HG02884 (cell line): ENCODE measurements at regions not wholly inside any gene's neighbourhood (a gene's known extent, or its start where the extent isn't known, plus 50 kb on each side); places are given as distances from the start of the nearest gene placed in this dataset.
"Not testable (repeated sequence)": the region's sequence is repeated elsewhere in the genome, so short reads cannot be mapped to it uniquely, and the experiment has no call there.

ENCODE experiments used
- ATAC-seq: cut with Tn5 transposase; IDR thresholded peaks from one replicate; pipeline ENCODE4 v1.9.1; 2021; ENCODE audit warnings: mild to moderate bottlenecking, moderate library complexity; ENCODE audit not compliant: unreplicated experiment

GRCh38 chr22:48423481-48423911, 1404.2 kb downstream of the BRD1 start:
- ATAC-seq = no peak

- no peak for ATAC-seq
Measured at GRCh38 chr22:48422900-48423480, 1404.7 kb downstream of the BRD1 start.

GRCh38 chr22:48418831-48419230, 1408.8 kb downstream of the BRD1 start:
- no peak for ATAC-seq

- no peak for ATAC-seq
Measured at GRCh38 chr22:48417225-48418070, 1410.2 kb downstream of the BRD1 start.

DNA sequence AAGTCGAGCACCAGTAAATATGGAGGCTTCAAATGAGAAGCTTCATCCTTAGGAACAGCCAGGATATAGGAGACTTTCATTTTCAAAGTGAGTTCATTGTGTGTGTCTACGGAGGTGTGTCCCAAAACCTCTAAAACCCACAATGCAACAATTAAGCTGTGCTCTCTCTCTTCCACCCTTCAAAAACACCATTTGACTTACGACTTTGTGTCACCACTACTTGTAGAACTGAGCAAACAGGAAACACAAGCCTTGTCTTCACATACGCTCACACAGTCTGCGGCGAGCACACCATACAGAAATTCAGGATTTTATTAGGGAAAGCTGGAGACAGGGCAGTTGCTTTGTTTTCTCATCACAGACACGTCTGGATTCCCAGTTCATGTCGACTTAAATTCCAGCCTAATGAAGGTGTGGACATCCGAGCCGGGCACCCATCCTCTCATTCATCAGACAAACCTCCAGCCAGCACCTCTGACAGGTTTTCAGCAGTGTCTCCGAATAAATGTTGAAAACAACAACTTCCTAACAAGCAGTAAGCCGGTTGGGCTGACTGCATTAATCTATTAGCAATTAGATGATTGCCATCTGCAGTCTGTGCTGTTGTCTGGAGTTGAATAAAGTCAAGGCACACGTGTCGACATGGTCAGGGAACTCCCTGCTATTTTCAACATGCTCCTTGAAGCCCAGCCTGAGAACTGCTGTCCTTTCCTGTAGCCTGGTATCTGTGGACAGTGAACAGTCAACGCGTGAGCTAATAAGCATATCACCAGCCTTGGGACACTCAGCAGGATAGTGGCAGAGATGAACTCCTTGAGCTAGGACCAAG, 1411.1 kb downstream of the BRD1 start:
- ATAC-seq = no peak

DNA sequence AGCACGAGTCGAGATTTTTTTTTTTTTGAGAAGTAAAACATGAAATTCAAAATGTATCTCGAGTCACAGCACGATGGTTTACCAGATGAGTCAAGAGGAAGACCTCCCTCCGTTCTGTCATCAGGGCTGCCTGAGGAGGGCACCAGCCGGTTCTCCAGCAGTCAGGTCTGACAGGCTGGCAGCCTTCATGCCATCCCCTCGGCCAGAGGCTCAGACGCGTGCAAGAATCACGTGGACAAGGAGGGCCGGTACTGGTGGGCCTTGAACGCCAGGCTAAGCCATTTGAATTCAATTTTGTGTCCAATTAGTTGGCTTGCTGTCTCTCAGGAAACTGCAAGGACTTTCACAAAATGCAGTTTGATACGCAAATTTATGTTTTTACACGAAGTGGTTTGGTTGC, 1412.2 kb downstream of the BRD1 start:
- ATAC-seq = no peak

GRCh38 chr22:48414651-48415050, 1413.0 kb downstream of the BRD1 start:
- ATAC-seq = no peak

- ATAC-seq = not testable (repeated sequence)
Measured at GRCh38 chr22:48412931-48413330, 1414.7 kb downstream of the BRD1 start.

DNA sequence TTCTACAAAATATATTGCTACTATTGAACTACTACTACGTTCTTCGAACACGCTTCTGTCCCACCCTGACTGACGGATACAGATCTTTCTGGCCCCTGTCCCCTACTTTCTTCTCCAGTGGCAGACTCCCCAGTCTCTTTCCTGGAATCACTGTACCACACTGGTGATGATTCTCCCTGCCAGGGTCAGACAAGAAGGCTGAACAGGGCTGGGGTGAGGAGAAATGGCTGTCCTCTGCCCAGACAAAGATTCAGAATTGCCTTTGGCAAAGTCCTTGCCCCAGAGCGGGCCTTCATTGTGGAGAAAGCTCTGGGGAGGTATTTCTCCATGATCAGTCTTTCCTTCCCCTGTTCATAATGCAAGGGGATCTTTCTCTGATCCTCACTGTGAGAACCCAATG, 1417.1 kb downstream of the BRD1 start:
- no peak for ATAC-seq

GRCh38 chr22:48407256-48407955, 1420.3 kb downstream of the BRD1 start:
- ATAC-seq = no peak

DNA sequence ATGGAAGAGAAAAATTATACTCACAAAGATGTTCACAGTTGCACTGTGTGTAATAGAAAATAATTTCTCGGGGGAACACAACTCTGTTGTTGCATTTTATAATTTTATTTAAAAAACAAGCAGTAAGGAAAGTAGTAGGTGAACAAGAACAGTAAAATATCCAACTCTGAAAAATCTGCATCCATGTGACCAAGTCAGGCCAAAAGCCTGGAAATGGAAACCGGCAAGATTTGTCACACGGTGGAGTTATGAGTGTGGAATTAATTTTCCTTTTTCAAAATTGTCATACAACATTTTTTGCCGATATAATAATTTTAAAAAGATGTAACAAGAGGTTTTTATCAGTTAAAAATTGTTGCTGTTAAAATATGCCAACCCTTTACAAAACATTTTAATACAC, 1421.5 kb downstream of the BRD1 start:
- no peak for ATAC-seq

- no peak for ATAC-seq
Measured at GRCh38 chr22:48405741-48406140, 1421.9 kb downstream of the BRD1 start.

GRCh38 chr22:48404801-48405447, 1422.7 kb downstream of the BRD1 start:
- ATAC-seq = no peak

DNA sequence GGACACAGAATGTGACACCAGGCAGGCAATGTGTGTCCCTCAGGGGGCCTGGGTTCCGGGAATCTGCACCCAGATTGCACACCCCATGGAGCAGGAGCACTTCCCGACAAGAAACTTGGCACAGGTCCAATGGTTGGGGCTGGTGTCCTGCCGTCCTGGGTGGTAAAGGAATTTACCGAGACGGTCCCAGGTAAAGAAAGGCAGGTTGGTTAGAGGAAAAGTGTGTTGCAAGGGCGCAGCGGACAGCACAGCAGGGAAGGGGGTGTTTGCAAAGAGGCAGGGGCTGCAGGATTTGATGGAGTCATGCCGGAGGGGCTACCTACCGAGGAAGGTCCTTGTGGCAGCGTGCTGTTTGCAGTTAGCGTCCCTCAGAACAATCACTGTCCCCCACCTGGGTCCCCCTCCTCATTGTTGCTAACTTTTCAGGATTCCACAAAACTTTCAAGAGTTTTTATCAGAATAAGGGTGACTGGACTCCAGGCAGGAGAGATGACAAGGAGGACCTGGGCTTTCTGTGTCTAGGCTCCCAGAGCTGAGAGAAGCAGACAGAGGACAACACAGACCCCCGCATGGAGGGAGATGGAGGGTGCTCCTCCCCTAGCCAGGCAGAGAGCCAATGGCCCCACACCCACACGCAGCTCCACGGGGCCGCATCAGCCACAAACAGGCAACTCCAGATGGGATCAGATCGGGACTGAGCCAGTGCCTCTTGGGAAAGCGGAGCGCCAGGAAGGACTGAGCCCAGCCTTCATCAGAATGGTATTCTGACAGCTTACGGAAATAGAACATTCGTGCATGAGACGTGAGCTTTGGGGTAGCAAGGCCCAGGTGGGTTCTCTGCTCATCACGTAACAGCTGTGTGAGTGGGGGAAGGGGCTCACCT, 1423.9 kb downstream of the BRD1 start:
- ATAC-seq = no peak

DNA sequence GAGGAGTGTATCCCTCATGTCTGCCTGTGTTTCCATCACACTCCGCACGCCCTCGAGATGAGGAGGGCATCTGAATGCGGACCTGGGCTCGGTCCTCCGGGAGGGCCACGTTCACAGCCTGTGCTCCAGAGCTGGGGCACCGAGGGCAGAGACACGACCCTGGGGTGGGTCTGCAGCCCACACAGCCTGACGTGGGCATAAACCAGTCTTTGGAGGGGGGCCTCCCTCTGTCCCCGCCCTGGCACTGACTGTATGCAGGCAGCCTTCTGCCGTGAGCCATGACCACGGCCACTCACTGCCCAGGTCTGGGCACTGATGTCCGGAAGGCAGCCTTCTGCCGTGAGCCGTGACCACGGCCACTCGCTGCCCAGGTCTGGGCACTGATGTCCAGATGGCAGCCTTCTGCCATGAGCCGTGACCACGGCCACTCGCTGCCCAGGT, 1425.1 kb downstream of the BRD1 start:
- no peak for ATAC-seq

DNA sequence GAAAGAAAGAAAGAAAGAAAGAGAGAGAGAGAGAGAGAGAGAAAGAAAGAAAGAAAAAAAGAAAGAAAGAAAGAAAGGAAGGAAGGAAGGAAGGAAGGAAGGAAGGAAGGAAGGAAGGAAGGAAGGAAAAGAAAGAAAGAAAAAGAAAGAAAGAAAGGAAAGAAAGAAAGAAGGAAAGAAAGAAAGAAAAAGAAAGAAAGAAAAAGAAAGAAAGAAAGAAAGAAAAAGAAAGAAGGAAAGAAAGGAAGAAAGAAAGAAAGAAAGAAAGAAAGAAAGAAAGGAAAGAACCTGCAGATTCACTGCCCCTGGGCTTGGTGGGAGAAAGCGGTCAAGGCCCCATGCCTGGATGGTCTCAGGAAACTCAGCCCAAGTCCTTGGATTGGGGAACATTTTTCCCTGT, 1426.2 kb downstream of the BRD1 start:
- not testable (repeated sequence) for ATAC-seq

DNA sequence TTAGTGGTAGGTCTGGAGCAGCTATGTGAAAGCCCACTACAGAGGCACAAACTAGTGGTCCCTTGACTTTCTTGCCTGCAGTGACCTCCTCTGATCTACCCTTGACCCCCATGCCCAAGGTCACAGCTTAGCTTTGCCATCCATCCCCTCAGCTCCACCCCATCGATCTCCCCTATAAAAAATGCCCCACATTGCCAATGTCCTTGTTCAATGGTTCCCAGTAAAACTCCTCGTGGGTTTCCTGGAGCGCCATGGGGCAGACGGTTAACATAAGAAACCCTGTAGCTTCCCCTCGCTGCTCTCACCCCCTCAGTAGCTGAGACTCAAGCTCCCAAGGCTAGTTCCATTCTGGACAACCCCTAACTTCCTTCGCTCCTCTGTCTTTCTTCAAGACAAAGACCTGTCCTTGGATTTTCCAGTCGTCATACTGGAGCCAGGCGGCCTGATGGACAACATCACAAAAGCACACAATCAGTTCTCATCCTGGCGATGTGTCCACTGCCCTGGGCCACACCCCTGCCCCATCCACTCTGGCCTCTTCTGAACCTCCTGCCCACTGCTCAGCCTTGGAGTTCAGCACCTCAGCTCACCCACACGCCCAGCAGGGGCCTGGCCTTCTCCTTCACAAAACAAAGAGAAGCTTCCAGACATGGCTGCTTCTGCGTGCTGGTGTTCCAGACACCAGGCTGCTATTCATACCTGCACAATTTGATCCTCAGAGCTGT, 1429.3 kb downstream of the BRD1 start:
- no peak for ATAC-seq

DNA sequence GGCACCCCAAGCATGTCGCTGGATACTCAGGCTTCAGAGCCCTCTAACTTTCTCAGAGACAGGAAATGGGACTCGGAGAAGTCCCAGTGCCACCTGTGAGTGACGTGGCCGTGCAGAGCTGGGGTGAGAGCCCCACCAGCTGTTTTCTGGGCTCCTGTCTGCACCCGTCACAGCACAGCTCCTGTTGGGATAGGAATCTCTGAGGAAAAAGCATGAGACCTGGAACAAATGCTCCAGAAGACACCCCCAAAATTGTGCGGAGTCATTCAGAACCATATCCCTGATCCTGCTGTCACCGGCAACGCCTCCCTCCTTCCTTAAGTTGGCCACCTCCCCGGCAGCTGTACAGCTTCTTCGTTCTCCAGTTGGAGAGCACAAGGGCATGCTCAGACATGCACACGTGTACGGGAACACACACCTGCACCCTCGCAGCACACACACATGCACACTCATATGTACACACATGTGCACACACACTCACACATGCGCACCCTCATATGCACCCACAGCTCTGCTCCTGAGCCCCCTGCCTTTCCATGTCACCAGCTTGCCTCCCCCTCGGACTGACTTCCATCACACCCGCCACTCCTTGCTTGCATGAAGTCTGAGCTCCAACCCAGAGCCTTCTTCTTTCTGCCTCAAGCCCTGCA, 1430.0 kb downstream of the BRD1 start:
- no peak for ATAC-seq
